SK-N-SH (cell line): ENCODE measurements at regions not wholly inside any gene's neighbourhood (a gene's known extent, or its start where the extent isn't known, plus 50 kb on each side); places are given as distances from the start of the nearest gene placed in this dataset.

ENCODE experiments used
- CTCF ChIA-PET: fragments of 300-600, 350-600 bp; formaldehyde crosslinking; extraction: SDS; loops from one replicate; lab custom pipeline; 2021; lab: Yijun Ruan, JAX
- POLR2A ChIA-PET: fragments of 350-600 bp; sonication (Branson Sonifier 250); formaldehyde crosslinking; extraction: SDS; loops from one replicate; lab custom pipeline; 2020; ENCODE audit warnings: antibody characterized with exemption, inconsistent platforms; lab: Yijun Ruan, JAX
- DNase-seq: peaks from one replicate; pipeline ENCODE4 v3.0.0; 2012
- H2AFZ ChIP-seq: fragments of 200-600 bp; sonication (generic); 2 replicates; pipeline ENCODE4 v1.8.1; 2016; ENCODE audit warnings: antibody characterized with exemption, mild to moderate bottlenecking, low read depth
- H3F3A ChIP-seq: fragments of 200-600 bp; sonication (generic); replicated peaks from 2 replicates; pipeline ENCODE3; 2016; ENCODE audit warnings: antibody characterized with exemption, mild to moderate bottlenecking; ENCODE audit not compliant: insufficient read depth
- H3K27ac ChIP-seq, 2 experiments: fragments of 200-500 bp in 1 of 2; fragments of 200-600 bp in 1 of 2; sonication (Bioruptor generic) in 1 of 2; sonication (generic), shearing (Covaris generic) in 1 of 2; 2 replicates each; pipeline versions ENCODE4 v1.5.1 to v1.6.1; 2014 to 2016; ENCODE audit warnings: low read depth in 2 of 2, inconsistent platforms in 1 of 2, low read length in 1 of 2, mild to moderate bottlenecking in 1 of 2, mixed read lengths in 1 of 2
- H3K27me3 ChIP-seq: fragments of 200-600 bp; sonication (generic), shearing (Covaris generic); 2 replicates; pipeline ENCODE4 v1.6.1; 2016; ENCODE audit warnings: mixed run types; ENCODE audit not compliant: insufficient read depth
- H3K36me3 ChIP-seq, 2 experiments: fragments of 200-500 bp in 1 of 2; fragments of 200-600 bp in 1 of 2; sonication (Bioruptor generic) in 1 of 2; sonication (generic) in 1 of 2; replicated peaks in 1 of 2; 2 replicates each; pipeline versions ENCODE3 to v1.5.1; 2014 to 2016; ENCODE audit warnings: low read length in 1 of 2, mild to moderate bottlenecking in 1 of 2; ENCODE audit not compliant: insufficient read depth in 2 of 2, control insufficient read depth in 1 of 2
- H3K4me1 ChIP-seq, 2 experiments: fragments of 200-500 bp in 1 of 2; fragments of 200-600 bp in 1 of 2; sonication (Bioruptor generic) in 1 of 2; sonication (generic), shearing (Covaris generic) in 1 of 2; 2 replicates each; pipeline versions ENCODE4 v1.5.1 to v1.6.1; 2014 to 2016; ENCODE audit warnings: low read depth in 1 of 2, low read length in 1 of 2, mixed run types in 1 of 2; ENCODE audit not compliant: insufficient read depth in 2 of 2, control insufficient read depth in 1 of 2
- H3K4me2 ChIP-seq: fragments of 200-600 bp; sonication (generic), shearing (Covaris generic); 2 replicates; pipeline ENCODE4 v1.6.1; 2017; ENCODE audit warnings: mixed run types
- H3K4me3 ChIP-seq, 2 experiments: fragments of 200-500 bp in 1 of 2; fragments of 200-600 bp in 1 of 2; sonication (Bioruptor generic) in 1 of 2; sonication (generic), shearing (Covaris generic) in 1 of 2; 2 replicates each; pipeline versions ENCODE4 v1.5.1 to v1.8.1; 2014 to 2016; ENCODE audit warnings: low read depth in 2 of 2, inconsistent platforms in 1 of 2, low read length in 1 of 2, mild to moderate bottlenecking in 1 of 2, mixed read lengths in 1 of 2, moderate library complexity in 1 of 2
- H3K79me2 ChIP-seq: fragments of 200-600 bp; sonication (generic); 2 replicates; pipeline ENCODE4 v1.8.1; 2017; ENCODE audit warnings: mild to moderate bottlenecking; ENCODE audit not compliant: insufficient read depth
- H3K9ac ChIP-seq: fragments of 200-600 bp; sonication (generic); 2 replicates; pipeline ENCODE4 v1.6.1; 2017; ENCODE audit warnings: mixed run types
- H3K9me2 ChIP-seq: fragments of 200-600 bp; sonication (generic); 2 replicates; pipeline ENCODE4 v1.6.1; 2017; ENCODE audit warnings: mixed run types
- H3K9me3 ChIP-seq: fragments of 200-600 bp; sonication (generic); 2 replicates; pipeline ENCODE4 v1.6.1; 2017; ENCODE audit warnings: mixed run types, mild to moderate bottlenecking, moderate library complexity
- H4K20me1 ChIP-seq: fragments of 200-600 bp; sonication (generic); 2 replicates; pipeline ENCODE4 v1.6.1; 2017; ENCODE audit warnings: mild to moderate bottlenecking, mixed run types; ENCODE audit not compliant: insufficient read depth
- CTCF ChIP-seq: fragments of 200-600 bp; sonication (generic); IDR thresholded peaks from 2 replicates; pipeline ENCODE4 v1.6.1; 2017; ENCODE audit warnings: antibody characterized with exemption, mild to moderate bottlenecking, moderate library complexity
- EP300 ChIP-seq, 2 experiments: IDR thresholded peaks; 2 replicates each; pipeline versions ENCODE4 v1.4.0 to v1.6.1; 2012; ENCODE audit warnings: borderline replicate concordance in 1 of 2, low read depth in 1 of 2, low read length in 1 of 2
- FOSL2 ChIP-seq: IDR thresholded peaks from 2 replicates; pipeline ENCODE4 v1.4.0; 2012; ENCODE audit warnings: low read depth, mild to moderate bottlenecking, moderate library complexity, borderline replicate concordance
- IRF3 ChIP-seq: fragments of 150-350 bp; IDR thresholded peaks from 2 replicates; pipeline ENCODE4 v1.6.1; 2016; ENCODE audit warnings: mild to moderate bottlenecking, low read depth, low read length
- JUND ChIP-seq: IDR thresholded peaks from 2 replicates; pipeline ENCODE4 v1.4.0; 2012
- PBX3 ChIP-seq: IDR thresholded peaks from 2 replicates; pipeline ENCODE4; 2012
- POLR2AphosphoS5 ChIP-seq: IDR thresholded peaks from 2 replicates; pipeline ENCODE4 v1.6.1; 2012; ENCODE audit warnings: low read depth, low read length
- RCOR1 ChIP-seq: fragments of 150-350 bp; IDR thresholded peaks from 2 replicates; pipeline ENCODE4 v1.6.1; 2017; ENCODE audit warnings: antibody characterized with exemption, low read length
- RFX5 ChIP-seq: IDR thresholded peaks from 2 replicates; pipeline ENCODE4 v1.6.1; 2012; ENCODE audit warnings: mild to moderate bottlenecking, improper control_type of control experiment, low read length
- TAF1 ChIP-seq: IDR thresholded peaks from 2 replicates; pipeline ENCODE4 v1.6.1; 2012; ENCODE audit warnings: low read depth, mild to moderate bottlenecking, low read length, moderate library complexity, borderline replicate concordance
- TCF12 ChIP-seq: IDR thresholded peaks from 2 replicates; pipeline ENCODE4 v1.4.0; 2012
- YY1 ChIP-seq: IDR thresholded peaks from 2 replicates; pipeline ENCODE4 v1.4.0; 2012; ENCODE audit warnings: low read depth, mild to moderate bottlenecking

GRCh38 chr4:106864231-106864630, 171.9 kb downstream of the DKK2 start:
- peak overlapping the region; percentile 60 to 81; a peak in 3 of 4 replicates for H3K27ac ChIP-seq
- peak overlapping the region; percentile 44; the same call in 1 of the 2 replicates for H2AFZ ChIP-seq
- POLR2A ChIA-PET = no interaction called here

More at GRCh38 chr4:106864231-106864630, 171.9 kb downstream of the DKK2 start:
- CTCF ChIA-PET = no interaction called here
- H3K27me3 ChIP-seq = no peaks in the 10 kb centered on the region
- peaks cover 9% of the 10 kb centered on the region; the same call in 1 of the 2 replicates for H3K9me3 ChIP-seq
- H3K79me2 ChIP-seq = no peaks in the 10 kb centered on the region
- no peak for TF ChIP-seq FOSL2
- no peak for TF ChIP-seq YY1
- peak; percentile 45 for TF ChIP-seq PBX3
- TF ChIP-seq TAF1 = no peak
- TF ChIP-seq RFX5 = no peak
- TF ChIP-seq RCOR1 = no peak
- TF ChIP-seq EP300 (IDR thresholded peaks at IDR 0.05; ENCODE audit: borderline replicate concordance in 1 of 2, low read depth in 1 of 2, low read length in 1 of 2) = peak in 1 of 2 experiments; percentile 45; a peak in 1 of 4 replicates
- peak; percentile 58 for TF ChIP-seq TCF12
- TF ChIP-seq POLR2AphosphoS5 = no peak
- TF ChIP-seq JUND = 0 out of 2 replicates have a peak, but pooled peaks have one; percentile 8
- TF ChIP-seq CTCF = no peak
- no peak for TF ChIP-seq IRF3
- no peak overlapping the region for H3K4me3 ChIP-seq
- peaks cover 0 to 13% of the 10 kb centered on the region in 2 experiments; a peak in 2 of 4 replicates for H3K4me1 ChIP-seq
- DNase-seq = no peak
- no peaks in the 10 kb centered on the region for H4K20me1 ChIP-seq
- peaks cover 28% of the 10 kb centered on the region for H3F3A ChIP-seq
- peaks cover 0 to 4% of the 10 kb centered on the region in 2 experiments for H3K36me3 ChIP-seq
- H3K9ac ChIP-seq = peak overlapping the region; percentile 4; the same call in 1 of the 2 replicates
- 0 out of 2 replicates have a peak overlapping the region, but pooled peaks have one; percentile 12 for H3K4me2 ChIP-seq
- no peaks in the 10 kb centered on the region for H3K9me2 ChIP-seq
